ENCODE measurements at regions not wholly inside any gene's neighbourhood (a gene's known extent, or its start where the extent isn't known, plus 50 kb on each side); places are given as distances from the start of the nearest gene placed in this dataset.

DNA sequence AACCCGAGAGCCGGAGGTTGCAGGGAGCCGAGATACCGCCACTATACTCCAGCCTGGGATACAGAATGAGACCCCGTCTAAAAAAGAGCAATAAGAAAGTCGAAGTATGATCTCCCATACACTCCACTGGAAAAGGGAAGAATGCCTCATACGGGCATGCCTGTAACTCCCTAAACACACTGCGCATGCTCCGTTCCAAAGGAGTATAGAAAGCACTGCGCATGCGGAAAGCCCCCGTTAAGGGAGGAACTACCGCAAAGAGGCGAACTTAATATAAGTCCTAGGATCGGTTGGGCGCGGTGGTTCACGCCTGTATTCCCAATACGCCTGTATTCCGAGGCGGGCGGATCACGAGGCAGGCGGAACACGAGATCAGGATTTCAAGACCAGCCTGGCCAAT, 313.1 kb upstream of the ERCC4 start:
- no peaks in the 10 kb centered on the region for H3K79me2 ChIP-seq (ENCODE audit: control insufficient read depth, insufficient read depth, low read length)
- no peak overlapping the region for H3K4me3 ChIP-seq
- H3K36me3 ChIP-seq (ENCODE audit: control insufficient read depth, insufficient read depth, low read length), result no peaks in the 10 kb centered on the region
- in situ Hi-C loops (cut with MboI), result no loop called here
- ChIA-PET CTCF (ENCODE audit: low intra/inter-chr PET ratio) (no interaction called here), POLR2A (no interaction called here)
- 35% methylated on average over 24 of the region's 25 CpGs for WGBS (ENCODE audit: insufficient coverage, low coverage, missing lambda C conversion rate)
- H3K9me3 ChIP-seq (replicated peaks; ENCODE audit: control insufficient read depth, insufficient read depth, low read depth, low read length), result no peaks in the 10 kb centered on the region
- TF ChIP-seq, protein P1, sequence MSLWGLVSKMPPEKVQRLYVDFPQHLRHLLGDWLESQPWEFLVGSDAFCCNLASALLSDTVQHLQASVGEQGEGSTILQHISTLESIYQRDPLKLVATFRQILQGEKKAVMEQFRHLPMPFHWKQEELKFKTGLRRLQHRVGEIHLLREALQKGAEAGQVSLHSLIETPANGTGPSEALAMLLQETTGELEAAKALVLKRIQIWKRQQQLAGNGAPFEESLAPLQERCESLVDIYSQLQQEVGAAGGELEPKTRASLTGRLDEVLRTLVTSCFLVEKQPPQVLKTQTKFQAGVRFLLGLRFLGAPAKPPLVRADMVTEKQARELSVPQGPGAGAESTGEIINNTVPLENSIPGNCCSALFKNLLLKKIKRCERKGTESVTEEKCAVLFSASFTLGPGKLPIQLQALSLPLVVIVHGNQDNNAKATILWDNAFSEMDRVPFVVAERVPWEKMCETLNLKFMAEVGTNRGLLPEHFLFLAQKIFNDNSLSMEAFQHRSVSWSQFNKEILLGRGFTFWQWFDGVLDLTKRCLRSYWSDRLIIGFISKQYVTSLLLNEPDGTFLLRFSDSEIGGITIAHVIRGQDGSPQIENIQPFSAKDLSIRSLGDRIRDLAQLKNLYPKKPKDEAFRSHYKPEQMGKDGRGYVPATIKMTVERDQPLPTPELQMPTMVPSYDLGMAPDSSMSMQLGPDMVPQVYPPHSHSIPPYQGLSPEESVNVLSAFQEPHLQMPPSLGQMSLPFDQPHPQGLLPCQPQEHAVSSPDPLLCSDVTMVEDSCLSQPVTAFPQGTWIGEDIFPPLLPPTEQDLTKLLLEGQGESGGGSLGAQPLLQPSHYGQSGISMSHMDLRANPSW (CRISPR knock-in tag; IDR thresholded peaks at IDR 0.05), result no peak
- peak; percentile 58 to 71 for TF ChIP-seq NRF1 (conservative IDR thresholded peaks at IDR 0.05 in 1 of 2, IDR thresholded peaks at IDR 0.05 in 1 of 2)
- peaks cover 0 to 16% of the 10 kb centered on the region in 2 experiments; a peak in 2 of 5 replicates for H3K27me3 ChIP-seq (ENCODE audit: control insufficient read depth in 2 of 2, insufficient read depth in 2 of 2, low read length in 2 of 2)
- no peak overlapping the region for H3K9ac ChIP-seq (ENCODE audit: insufficient read depth in 1 of 2, low read depth in 2 of 2, low read length in 2 of 2)
- no peak for ATAC-seq
- H3K27ac ChIP-seq (ENCODE audit: extremely low read depth, low read depth, low read length), result no peak overlapping the region
- FAIRE-seq, result no peak
- H3K4me2 ChIP-seq (ENCODE audit: insufficient read depth, low read length), result no peak overlapping the region
- no peak overlapping the region for H2AFZ ChIP-seq (ENCODE audit: low read depth, low read length)
- no peaks in the 10 kb centered on the region for H3K4me1 ChIP-seq (replicated peaks in 1 of 2; ENCODE audit: control insufficient read depth in 2 of 2, insufficient read depth in 2 of 2, low read length in 2 of 2)
- no TSS peak for BruUV-seq (replicated peaks)
- H4K20me1 ChIP-seq (replicated peaks; ENCODE audit: control insufficient read depth, insufficient read depth, low read length), result no peaks in the 10 kb centered on the region
- no peak for DNase-seq (ENCODE audit: extremely low read depth in 1 of 4, low spot score in 3 of 4)
- intact Hi-C loops (cut with micrococcal nuclease), result no loop called here
- no peaks in the 10 kb centered on the region for H3K9me1 ChIP-seq (ENCODE audit: control insufficient read depth, insufficient read depth, low read length)

DNA sequence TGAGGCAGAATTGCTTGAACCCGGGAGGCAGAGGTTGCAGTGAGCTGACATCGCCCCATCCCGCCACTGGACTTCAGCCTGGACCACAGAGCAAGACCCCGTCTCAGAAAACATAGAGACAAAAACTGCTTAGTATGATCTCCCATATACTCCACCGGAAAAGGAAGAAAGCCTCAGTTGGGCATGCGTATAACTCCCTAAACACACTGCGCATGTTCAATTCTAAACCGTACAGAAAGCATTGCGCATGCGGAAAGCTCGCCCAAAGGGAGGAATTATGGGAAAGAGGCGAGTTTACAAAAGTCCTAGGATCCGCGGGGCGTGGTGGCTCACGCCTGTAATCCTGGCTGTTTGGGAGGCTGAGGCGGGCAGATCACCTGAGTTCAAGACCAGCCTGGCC, 312.7 kb upstream of the ERCC4 start:
- in situ Hi-C loops (cut with MboI), result no loop called here
- H3K4me1 ChIP-seq (replicated peaks in 1 of 2; ENCODE audit: control insufficient read depth in 2 of 2, insufficient read depth in 2 of 2, low read length in 2 of 2), result no peaks in the 10 kb centered on the region
- H2AFZ ChIP-seq (ENCODE audit: low read depth, low read length), result no peak overlapping the region
- intact Hi-C loops (cut with micrococcal nuclease), result no loop called here
- H3K4me3 ChIP-seq, result no peak overlapping the region
- no peaks in the 10 kb centered on the region for H3K9me1 ChIP-seq (ENCODE audit: control insufficient read depth, insufficient read depth, low read length)
- ATAC-seq (no peak), DNase-seq (ENCODE audit: extremely low read depth in 1 of 4, low spot score in 3 of 4) (no peak), FAIRE-seq (no peak)
- no peak overlapping the region for H3K9ac ChIP-seq (ENCODE audit: insufficient read depth in 1 of 2, low read depth in 2 of 2, low read length in 2 of 2)
- H4K20me1 ChIP-seq (replicated peaks; ENCODE audit: control insufficient read depth, insufficient read depth, low read length), result no peaks in the 10 kb centered on the region
- no peak overlapping the region for H3K27ac ChIP-seq (ENCODE audit: extremely low read depth, low read depth, low read length)
- H3K27me3 ChIP-seq (ENCODE audit: control insufficient read depth in 2 of 2, insufficient read depth in 2 of 2, low read length in 2 of 2), result peaks cover 0 to 16% of the 10 kb centered on the region in 2 experiments; a peak in 2 of 5 replicates
- no TSS peak for BruUV-seq (replicated peaks)
- no peak overlapping the region for H3K4me2 ChIP-seq (ENCODE audit: insufficient read depth, low read length)
- ChIA-PET CTCF (ENCODE audit: low intra/inter-chr PET ratio) (no interaction called here), POLR2A (no interaction called here)
- 20% methylated on average over 12 of the region's 17 CpGs for WGBS (ENCODE audit: insufficient coverage, low coverage, missing lambda C conversion rate)
- no peaks in the 10 kb centered on the region for H3K9me3 ChIP-seq (replicated peaks; ENCODE audit: control insufficient read depth, insufficient read depth, low read depth, low read length)
- no peaks in the 10 kb centered on the region for H3K79me2 ChIP-seq (ENCODE audit: control insufficient read depth, insufficient read depth, low read length)
- H3K36me3 ChIP-seq (ENCODE audit: control insufficient read depth, insufficient read depth, low read length), result no peaks in the 10 kb centered on the region
- TF ChIP-seq, protein P2, sequence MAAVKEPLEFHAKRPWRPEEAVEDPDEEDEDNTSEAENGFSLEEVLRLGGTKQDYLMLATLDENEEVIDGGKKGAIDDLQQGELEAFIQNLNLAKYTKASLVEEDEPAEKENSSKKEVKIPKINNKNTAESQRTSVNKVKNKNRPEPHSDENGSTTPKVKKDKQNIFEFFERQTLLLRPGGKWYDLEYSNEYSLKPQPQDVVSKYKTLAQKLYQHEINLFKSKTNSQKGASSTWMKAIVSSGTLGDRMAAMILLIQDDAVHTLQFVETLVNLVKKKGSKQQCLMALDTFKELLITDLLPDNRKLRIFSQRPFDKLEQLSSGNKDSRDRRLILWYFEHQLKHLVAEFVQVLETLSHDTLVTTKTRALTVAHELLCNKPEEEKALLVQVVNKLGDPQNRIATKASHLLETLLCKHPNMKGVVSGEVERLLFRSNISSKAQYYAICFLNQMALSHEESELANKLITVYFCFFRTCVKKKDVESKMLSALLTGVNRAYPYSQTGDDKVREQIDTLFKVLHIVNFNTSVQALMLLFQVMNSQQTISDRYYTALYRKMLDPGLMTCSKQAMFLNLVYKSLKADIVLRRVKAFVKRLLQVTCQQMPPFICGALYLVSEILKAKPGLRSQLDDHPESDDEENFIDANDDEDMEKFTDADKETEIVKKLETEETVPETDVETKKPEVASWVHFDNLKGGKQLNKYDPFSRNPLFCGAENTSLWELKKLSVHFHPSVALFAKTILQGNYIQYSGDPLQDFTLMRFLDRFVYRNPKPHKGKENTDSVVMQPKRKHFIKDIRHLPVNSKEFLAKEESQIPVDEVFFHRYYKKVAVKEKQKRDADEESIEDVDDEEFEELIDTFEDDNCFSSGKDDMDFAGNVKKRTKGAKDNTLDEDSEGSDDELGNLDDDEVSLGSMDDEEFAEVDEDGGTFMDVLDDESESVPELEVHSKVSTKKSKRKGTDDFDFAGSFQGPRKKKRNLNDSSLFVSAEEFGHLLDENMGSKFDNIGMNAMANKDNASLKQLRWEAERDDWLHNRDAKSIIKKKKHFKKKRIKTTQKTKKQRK (IDR thresholded peaks at IDR 0.05; ENCODE audit: borderline replicate concordance, low read depth, low read length), result no peak
- TF ChIP-seq ZNF507 (tag; conservative IDR thresholded peaks at IDR 0.05) (no peak), ELF2 (CRISPR knock-in tag; IDR thresholded peaks at IDR 0.05) (no peak), ZNF668 (CRISPR knock-in tag; IDR thresholded peaks at IDR 0.05) (no peak), PHB2 (IDR thresholded peaks at IDR 0.05; ENCODE audit: low read depth) (no peak), CBX3 (IDR thresholded peaks at IDR 0.05; ENCODE audit: borderline replicate concordance in 1 of 2, low read length in 2 of 2) (no peak), TGIF2 (CRISPR knock-in tag; IDR thresholded peaks at IDR 0.05) (no peak), DIDO1 (tag; IDR thresholded peaks at IDR 0.05; ENCODE audit: low read depth) (no peak), ZFP30 (CRISPR knock-in tag; IDR thresholded peaks at IDR 0.05; ENCODE audit: borderline replicate concordance) (no peak), SIRT6 (IDR thresholded peaks at IDR 0.05; ENCODE audit: low read depth, low read length) (no peak)
